ENCODE measurements at regions not wholly inside any gene's neighbourhood (a gene's known extent, or its start where the extent isn't known, plus 50 kb on each side); places are given as distances from the start of the nearest gene placed in this dataset.

DNA sequence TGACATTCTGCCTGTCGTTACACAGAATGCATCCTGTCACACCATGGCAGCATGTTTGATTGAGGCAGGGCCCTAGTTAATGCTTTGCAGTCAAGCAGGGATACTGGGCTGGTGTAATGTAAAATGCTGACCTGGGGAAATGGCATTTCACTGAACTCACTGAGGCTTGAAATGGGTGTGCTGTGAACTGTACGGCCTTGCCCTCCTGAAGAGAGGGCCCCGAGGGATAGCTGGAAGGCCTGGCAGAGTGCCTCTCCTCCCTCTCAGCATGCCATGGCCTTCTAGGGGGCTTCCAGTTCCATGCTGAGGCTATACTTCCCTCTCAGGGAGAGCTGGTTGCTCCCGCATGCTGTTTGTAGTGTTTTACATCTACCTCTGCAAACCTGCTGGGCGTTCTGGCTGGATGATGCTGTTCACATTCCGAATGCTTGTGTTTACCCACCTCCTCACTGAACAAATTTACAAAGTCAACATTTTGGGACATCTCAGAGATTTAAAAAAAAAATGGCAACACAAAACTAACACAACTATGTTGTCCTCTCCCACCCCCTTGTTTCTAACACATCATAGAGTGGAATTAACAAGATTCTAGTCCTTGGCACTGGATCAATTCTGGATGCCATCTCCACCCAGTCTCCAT is 416.7 kb upstream of the CADM1 start (continued):
- TF ChIP-seq ZNF462 (CRISPR knock-in tag; IDR thresholded peaks at IDR 0.05) (no peak), ZNF114 (CRISPR knock-in tag; IDR thresholded peaks at IDR 0.05) (no peak), EZH2phosphoT487 (IDR thresholded peaks at IDR 0.05; ENCODE audit: unreplicated experiment) (no peak), EZH2 (IDR thresholded peaks at IDR 0.05; ENCODE audit: low read depth, unreplicated experiment) (no peak), NANOG (IDR thresholded peaks at IDR 0.05; ENCODE audit: borderline replicate concordance) (no peak), JUNB (IDR thresholded peaks at IDR 0.05; ENCODE audit: unreplicated experiment) (no peak)
- TF ChIP-seq, protein P1, sequence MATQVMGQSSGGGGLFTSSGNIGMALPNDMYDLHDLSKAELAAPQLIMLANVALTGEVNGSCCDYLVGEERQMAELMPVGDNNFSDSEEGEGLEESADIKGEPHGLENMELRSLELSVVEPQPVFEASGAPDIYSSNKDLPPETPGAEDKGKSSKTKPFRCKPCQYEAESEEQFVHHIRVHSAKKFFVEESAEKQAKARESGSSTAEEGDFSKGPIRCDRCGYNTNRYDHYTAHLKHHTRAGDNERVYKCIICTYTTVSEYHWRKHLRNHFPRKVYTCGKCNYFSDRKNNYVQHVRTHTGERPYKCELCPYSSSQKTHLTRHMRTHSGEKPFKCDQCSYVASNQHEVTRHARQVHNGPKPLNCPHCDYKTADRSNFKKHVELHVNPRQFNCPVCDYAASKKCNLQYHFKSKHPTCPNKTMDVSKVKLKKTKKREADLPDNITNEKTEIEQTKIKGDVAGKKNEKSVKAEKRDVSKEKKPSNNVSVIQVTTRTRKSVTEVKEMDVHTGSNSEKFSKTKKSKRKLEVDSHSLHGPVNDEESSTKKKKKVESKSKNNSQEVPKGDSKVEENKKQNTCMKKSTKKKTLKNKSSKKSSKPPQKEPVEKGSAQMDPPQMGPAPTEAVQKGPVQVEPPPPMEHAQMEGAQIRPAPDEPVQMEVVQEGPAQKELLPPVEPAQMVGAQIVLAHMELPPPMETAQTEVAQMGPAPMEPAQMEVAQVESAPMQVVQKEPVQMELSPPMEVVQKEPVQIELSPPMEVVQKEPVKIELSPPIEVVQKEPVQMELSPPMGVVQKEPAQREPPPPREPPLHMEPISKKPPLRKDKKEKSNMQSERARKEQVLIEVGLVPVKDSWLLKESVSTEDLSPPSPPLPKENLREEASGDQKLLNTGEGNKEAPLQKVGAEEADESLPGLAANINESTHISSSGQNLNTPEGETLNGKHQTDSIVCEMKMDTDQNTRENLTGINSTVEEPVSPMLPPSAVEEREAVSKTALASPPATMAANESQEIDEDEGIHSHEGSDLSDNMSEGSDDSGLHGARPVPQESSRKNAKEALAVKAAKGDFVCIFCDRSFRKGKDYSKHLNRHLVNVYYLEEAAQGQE (IDR thresholded peaks at IDR 0.05; ENCODE audit: unreplicated experiment), result no peak
